NCI-H1048 (cell line): ENCODE measurements at regions not wholly inside any gene's neighbourhood (a gene's known extent, or its start where the extent isn't known, plus 50 kb on each side); places are given as distances from the start of the nearest gene placed in this dataset.

ENCODE experiments used
- DNase-seq: peaks from one replicate; lab custom pipeline; 2025; lab: John Stamatoyannopoulos, UW

DNA sequence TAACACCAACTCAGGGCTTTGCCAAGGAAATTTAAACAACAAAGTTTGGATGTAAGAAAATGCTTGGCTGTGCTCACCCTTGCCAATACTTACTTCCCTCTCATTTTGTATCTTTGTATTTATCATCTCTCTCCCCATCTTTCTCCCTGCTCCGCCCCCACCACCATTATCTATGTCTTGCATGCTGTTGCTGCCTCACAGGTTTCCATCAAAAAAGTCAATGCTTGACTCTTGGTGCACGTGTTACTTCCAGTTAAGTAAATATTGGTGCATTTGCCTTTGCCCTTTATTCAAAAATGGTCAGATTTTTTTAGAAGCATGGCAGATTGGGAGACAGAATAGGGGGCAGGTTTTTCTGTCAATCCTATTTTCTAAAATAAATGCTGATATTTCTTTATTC lies 626.0 kb downstream of the ACTR3B start:
- no peak for DNase-seq

DNA sequence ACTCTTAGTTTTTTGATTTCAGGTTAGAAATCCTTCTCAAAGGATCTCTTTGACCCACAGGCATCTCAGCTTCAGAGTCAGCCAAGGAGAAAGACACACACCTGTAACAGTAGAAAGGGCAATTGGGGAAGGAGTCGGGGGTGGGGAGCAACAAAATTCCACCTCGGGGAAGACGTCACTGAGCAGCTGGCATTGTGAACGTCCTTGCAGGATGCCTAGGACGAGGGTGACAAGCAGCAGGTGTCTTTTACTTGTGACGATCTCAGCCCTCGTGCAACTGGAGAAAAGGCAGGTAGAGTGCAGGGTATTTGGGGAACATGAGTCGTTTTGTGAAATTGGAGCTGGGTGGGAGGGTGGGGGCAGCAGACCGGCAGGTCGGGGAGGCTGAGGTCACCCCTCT lies 627.0 kb downstream of the ACTR3B start:
- DNase-seq, result no peak

DNA sequence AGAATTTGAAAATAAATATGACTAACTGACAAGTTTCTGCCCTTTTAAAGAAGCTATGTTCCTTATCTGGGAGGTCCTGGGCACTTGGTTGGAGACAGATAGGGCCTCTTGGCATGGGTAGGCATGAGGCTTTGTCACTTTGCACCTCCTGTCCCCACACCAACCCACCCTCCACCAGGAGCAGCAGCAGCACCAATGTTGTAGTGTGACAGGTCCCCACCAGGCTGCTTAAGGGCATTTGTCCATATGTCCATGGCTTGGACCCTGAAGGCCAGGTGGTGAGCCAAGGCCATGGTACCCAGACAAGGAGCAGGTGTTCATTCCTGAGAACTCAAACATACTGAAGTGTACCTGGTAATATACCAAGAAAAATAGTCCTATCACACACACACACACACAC lies 629.1 kb downstream of the ACTR3B start:
- no peak for DNase-seq

DNA sequence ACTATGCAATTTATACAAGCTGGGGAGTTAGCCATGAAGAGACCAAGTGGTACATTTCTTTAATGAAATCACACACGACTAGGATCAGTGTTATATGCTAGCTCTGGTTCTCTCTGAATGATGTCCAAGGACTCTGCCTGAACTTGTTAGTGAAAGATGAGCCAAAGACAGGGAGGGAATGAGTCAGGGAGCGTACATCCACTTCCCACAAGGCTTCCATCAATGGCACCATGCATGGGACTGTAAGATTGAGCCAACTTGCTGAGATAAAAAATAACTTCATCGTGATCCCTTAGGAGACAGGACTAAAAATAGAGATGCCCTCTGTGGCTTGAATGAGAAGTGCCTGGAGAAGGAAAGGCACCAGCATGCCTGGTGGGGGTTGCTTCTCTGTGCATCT lies 629.7 kb downstream of the ACTR3B start:
- no peak for DNase-seq

DNA sequence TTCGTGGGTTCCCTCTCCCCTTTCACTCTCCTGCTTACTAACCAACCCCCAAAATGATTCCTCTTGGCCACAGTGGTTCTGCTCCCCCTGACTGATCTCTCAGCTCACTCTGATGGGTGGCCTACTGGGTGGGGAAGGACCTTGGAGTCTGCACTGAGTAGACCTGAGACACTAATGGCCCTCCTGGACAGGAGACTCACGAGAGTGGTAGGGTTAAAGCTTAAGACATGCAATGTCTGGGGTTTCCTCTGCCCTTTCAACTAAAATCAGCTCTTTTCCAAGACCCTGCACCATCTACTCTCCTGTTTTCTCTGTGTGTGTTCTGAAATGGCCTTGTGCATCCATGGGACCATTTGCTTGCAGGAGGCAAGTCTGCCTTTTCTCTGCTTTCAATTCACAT lies 631.4 kb downstream of the ACTR3B start:
- DNase-seq, result no peak

DNA sequence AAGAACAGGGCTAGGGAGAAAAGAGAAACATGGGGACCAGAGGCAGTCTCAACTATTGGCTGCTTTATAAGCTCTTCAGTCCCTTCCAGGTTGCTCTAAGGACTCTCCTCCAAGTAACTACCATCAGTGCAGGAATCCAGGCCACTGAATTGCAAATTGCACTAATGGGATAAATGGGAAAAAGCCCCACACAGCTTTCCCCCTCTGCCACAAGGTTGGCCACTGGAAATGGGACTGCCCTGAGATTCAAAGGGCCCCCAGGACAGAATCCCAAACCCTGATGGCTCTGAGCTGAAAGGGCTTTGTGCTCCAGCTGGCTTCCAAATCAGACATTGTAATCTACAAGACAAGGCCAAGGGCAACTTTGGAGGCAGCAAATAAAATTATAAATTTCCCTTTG lies 633.2 kb downstream of the ACTR3B start:
- DNase-seq, result no peak

DNA sequence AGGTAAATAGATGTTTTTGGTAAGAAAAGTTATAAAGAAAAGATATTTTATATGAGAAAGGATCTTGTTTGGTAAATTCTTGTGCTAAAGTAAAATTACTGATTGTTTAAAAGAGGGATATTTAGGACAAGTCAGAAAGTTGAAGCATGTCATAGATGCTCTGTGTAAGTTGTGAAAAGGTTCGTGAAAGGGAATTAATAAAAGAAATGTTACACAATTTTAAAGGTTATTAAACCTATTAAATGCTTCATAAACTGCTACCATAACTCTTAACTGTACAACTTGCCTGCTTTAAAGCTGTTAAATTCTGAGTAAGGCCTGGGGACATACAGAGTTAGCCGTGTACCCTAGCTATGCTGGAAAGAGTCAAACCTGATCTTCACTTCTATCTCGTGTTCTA lies 634.1 kb downstream of the ACTR3B start:
- DNase-seq, result no peak

DNA sequence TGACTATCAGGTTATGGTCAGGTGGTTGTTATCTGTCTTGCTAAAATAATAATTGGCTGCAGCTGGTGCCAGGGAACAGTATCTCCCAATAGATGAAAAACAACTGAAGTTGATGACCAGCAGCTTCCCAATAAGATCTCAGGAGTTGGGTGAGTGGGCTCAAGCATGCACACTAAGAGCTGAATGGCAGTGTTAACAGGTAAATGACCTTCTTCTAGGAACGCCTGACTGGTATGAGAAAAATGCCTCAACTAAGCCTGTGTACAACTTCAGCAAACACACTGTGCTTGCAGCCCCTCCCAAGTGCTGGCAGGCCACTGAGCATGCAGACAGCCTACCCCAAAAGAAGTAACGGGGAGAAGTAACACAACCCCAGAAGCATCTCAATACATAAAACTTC lies 636.9 kb downstream of the ACTR3B start:
- DNase-seq, result no peak

DNA sequence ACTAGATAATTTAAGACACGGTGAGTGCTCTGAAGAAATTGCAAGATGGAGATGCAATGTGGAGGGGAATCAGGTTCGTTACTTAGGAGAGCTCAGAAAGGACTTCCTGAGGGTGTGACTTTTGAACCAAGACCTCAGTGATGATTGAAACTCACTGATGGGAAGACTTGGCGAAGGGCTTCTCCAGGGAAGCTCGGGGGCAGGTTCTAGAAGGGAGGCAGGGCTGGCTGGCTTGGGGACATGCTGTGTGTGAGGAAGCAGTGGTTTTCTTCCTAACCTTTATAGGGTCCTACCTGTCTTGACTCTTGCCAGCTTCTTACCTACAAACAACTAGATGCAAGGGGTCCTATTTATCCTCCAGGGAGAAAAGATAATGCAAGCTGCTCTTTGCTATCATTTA lies 637.9 kb downstream of the ACTR3B start:
- no peak for DNase-seq

DNA sequence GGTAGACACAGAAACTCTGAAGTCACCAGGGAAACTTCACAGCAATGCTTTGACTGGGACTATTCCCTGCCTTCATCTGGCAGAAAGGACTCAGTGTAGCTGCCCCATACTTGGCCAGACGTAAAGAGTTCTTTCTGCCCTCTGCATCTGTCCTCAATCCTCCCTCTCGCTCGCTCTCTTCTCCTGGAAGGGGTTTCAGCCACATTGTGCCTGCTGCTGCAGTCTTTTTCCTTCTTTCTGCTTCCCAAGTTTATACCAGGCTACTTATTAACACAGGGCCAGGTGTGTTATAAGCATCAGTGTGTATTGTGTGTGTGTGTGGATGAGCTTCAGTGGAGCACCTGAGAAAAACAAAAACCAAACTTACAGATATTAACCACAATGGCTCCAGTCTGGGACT lies 638.4 kb downstream of the ACTR3B start:
- no peak for DNase-seq

DNA sequence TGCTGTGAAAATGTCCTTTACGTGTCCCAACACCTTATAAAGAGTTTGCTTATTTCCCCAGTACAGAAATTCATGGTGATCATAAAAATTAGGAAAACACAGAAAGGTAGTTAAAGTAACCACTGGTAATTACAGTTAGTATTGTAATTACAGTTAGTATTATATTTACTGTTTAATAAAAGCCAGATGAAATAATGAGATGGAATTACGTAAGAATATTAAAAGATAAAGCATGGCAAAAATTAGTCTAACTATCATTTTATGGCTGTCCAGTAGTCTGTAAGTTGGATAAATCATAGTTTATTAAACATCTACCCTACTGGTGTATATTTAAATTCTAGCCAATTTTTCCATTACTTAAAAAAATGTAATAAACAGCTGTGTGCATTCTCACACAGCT lies 638.8 kb downstream of the ACTR3B start:
- no peak for DNase-seq

DNA sequence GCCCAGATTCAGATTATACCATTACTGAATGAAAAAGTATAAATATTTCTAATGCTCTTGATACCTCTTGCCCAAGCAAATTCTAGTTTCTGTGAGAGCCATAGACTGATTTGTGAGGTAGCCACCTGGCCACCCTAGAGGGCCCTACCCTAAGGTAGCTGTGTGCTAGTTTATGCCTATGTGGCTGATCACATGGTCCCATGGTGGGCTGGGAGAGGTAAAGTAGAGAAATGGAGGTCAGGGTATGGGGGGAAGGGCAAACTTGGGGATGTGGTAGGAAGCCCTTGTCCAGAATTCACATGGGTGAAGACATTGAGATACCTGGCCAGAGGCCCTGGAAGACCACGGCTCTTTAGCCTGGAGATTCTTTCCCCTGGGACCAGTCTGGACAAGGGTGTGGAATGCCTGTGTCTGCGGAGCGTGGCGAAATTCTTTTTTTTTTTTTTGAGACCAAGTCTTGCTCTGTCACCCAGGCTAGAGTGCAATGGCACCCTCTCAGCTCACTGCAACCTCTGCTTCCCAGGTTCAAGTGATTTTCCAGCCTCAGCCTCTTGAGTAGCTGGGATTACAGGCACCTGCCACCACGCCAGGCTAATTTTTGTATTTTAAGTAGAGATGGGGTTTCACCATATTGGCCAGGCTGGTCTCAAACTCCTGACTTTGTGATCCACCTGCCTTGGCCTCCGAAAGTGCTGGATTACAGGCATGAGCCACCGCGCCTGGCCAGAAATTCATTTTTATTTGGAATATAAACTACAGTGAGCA lies 639.4 kb downstream of the ACTR3B start:
- DNase-seq, result no peak

DNA sequence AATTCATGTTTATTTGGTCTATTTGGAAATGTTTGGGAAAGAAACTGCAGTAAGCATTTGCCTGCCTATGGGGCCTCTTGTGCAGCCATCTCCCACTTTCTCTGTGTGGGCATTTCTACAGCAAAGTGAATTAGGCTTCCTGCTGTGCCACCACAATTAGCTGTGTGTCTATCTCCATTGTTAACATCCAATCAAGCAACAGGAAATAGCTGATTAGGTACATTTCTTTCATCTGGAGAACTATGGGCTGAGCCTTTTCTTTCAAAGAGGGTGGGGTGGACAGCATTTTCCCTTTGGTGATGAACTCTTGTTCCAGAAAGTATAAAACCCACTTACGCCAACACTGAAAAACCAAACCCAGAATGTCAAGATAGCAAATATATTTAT lies 640.0 kb downstream of the ACTR3B start:
- DNase-seq, result no peak

DNA sequence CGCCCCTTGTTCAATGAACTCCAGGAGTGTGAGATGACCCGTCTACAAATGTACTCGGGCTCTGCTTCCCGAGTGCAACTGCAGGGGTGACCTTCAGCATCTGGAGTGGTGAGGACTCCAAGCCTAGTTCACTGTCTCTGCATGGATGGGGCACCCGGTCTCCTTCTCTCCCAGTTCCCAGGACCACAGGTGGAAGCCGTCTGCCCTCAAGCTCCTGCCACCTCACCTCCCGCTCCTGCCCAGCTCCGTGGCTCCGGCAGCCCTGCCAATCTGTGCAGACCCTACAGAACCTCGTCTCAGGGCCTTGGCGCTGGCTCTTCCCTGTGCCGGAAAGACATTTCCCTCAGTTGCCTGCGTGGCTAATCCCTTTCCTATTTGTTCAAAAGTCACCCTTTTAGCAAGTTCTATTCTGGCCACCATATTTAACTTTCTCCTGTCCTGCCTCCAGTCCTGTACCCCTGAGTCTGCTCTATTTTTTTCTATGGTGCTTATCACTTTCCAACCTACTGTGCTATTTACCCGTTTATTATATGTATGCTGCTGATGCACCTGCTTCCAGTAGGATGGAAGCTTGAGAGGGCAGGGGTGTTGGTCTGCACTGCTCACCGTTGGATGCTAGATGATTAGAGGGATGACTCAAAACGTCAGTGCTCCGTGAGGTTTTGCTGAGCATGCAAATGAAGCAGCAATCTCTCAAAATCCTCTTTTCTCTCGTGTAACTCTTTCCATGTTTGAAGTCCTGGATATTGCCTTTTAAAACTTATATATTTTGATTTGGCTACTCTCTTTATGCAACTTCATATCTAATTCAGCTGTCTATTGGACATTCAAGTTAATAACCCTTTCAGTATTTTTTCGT lies 641.4 kb downstream of the ACTR3B start:
- DNase-seq, result no peak

DNA sequence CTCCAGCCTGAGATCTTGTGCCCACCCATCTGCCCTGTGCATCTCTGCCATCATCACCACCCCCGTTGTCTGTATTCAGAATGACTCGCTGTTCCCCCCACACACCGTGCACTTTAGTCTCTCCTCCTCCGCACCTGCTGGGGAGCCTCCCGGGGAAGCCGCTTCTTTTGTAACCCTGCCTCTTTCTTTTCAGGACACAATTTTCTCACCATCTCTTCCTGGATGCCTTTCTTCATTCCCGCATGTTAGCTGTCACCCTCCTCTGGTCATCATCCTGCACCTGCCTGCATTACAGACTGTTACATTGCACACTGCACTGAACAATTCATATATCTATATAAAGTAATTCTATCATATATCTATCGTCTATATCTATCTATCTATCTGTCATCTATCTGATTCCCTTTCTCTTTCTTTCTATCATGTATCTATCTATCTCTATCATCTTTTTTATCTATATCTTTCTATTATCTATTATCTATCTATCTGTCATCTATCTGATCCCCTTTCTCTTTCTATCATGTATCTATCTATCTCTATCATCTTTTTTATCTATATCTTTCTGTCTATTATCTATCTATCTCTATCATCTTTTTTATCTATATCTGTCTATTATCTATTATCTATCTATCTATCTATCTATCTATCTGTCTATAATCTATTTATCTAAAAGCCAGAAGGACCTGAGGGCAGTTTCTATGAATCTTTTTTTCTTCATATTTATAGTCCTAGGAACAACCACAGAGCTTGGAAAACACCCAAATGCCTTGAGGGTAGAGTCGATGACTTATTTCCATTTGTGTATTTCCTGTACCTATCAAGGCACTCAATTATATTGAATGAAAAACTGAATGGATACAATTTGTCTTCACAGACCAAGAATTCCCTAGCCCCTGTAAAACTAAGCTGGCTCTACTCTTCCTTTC lies 642.5 kb downstream of the ACTR3B start:
- DNase-seq, result no peak

DNA sequence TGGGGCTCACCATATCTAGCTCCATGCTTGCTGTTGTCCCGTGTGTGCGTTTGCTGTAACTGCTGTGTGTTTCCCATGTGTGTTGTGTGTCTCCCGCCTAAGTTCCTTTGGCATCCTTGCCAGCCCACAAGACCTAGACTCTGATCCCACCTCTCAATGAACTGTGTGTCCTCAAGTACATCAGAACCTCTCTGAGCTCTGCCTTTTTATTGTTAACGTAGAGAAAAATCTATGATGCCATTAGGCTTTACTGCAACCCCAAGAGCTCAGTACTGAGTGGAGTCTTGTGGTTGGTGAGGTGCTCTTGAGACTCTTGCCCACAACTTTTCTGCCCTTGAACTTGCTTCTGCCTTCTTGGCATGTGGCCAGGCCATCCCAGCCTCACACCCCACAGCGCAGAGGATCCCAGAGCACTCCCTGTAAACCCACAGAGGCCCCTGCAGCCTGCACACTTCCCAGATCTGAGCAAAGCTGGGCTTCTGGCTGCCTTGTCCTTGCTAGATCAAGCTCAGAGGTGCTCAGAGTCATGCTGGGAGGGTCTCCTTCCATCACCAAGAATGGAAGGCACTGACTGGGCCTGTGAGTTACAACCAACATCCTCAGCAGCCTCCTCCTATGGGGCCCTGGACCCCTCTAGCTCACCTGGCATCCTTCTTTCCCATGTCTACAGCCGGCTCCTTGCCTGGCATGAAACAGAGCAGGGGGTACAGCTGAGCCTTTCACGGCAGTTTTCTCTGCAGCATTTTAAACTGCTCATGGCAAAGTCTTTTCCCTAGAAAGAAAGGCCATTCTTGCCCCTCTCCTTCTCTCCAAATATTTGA lies 643.4 kb downstream of the ACTR3B start:
- no peak for DNase-seq

DNA sequence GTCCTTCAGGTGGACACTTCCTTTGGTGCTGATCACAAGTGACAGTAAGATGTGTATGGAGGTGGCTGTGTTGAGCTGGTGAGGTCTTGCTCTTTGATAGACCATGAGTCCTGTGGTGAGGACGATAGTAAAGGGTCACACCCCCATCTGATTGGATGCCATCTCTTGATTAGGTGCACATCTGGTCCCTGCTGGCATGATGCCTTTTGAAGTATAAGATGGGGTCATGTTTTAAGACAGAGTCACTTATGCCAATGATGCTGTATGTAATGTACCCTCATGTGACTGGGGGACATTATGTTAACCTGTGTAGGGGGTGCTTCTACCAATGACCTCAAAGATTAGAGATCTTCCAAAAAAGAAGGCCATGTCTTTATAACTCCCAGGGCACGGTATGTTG lies 644.6 kb downstream of the ACTR3B start:
- DNase-seq, result no peak

DNA sequence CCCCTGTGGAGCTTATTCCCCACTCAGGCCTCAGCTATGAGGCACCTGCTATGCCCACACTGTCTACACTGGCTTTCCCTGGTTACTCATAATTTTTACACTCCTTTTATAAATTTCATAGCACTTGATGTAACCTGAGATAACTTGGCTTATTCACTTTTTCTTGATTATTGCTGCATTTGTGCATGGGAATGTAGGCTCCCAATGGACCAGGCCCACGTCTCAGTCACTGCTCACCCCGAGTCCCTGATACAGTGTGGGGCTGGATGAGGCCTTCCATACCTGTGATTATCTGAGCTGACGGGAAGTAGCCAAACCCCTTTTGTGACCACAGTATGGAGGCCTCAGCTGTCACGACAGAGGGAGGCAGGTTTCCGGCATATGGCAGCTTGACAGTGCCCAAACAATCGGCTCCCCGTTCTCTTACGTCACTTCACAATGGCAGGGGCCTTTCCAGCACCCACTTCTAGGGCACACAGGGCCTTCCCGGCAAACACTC lies 645.3 kb downstream of the ACTR3B start:
- no peak for DNase-seq

DNA sequence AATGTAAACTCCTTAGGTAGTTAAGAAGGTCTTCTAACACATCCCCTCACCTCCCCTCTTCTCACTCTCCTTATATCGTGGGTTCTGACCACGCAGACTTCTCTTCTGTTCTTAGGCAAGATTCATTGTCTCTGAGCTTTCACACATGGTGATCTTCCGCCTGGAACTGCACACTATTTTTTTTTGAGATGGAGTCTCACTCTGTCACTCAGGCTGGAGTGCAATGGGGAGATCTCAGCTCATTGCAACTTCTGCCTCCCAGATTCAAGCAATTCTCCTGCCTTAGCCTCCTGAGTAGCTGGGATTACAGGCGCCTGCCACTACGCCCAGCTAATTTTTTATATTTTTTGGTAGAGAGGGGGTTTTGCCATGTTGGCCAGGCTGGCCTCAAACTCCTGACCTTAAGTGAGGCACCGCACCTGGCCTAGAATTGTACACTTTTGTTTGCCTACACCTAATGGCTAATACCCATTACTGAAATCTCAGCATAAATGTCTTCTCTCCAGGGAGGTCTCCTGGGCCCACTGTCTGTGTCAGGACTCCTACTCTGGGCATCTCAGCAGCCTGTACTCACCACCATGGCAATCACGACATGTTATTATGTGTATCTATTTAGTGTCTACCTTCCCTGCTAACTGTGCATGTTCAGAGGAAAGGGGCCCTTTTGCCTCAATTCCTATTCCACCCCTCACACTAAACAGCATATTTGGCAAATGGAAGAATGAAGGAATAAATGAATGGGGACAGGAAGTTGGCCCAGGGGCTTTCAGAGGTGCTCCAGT lies 646.3 kb upstream of the DPP6 start:
- DNase-seq, result no peak

DNA sequence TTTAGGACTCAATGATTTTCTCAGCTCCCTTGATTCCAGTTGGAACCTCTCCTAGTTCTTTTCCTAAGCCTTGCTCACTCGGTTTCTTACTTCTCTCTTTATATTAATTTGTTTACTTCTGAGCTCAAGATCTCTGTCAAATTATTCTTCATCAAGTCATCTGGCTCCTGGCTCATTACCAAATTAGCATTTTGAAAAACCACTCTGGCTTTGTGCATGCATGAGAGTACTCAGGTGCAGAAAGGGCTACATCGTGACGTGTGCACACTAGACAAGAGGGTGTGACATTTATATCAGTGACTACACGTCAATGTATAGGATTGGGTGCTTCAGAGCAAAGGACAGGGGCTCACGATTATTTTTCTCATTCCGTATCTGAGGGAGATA lies 645.7 kb upstream of the DPP6 start:
- no peak for DNase-seq
